Neural cell (in vitro differentiated cells): ENCODE measurements at regions not wholly inside any gene's neighbourhood (a gene's known extent, or its start where the extent isn't known, plus 50 kb on each side); places are given as distances from the start of the nearest gene placed in this dataset.

ENCODE experiments used
- H2AFZ ChIP-seq: fragments of 200-600, 300-800 bp; sonication (generic), shearing (Covaris generic); 2 replicates; pipeline ENCODE4 v1.6.0; 2014; ENCODE audit warnings: low read depth, mild to moderate bottlenecking, antibody characterized with exemption, low read length, moderate library complexity
- H3F3A ChIP-seq: fragments of 200-600 bp; shearing (Covaris generic); 2 replicates; pipeline ENCODE4 v1.6.1; 2016; ENCODE audit warnings: mild to moderate bottlenecking, moderate library complexity, mixed read lengths, antibody characterized with exemption, low read length; ENCODE audit not compliant: insufficient read depth, poor library complexity, severe bottlenecking
- H3K27ac ChIP-seq: fragments of 200-600, 300-800 bp; sonication (generic), shearing (Covaris generic); 2 replicates; pipeline ENCODE4 v1.5.1; 2014; ENCODE audit warnings: mild to moderate bottlenecking, low read length, moderate library complexity
- H3K27me3 ChIP-seq: fragments of 300-800, 200-600 bp; sonication (generic), shearing (Covaris generic); 2 replicates; pipeline ENCODE4 v1.6.0; 2014; ENCODE audit warnings: mild to moderate bottlenecking, low read depth, low read length, moderate library complexity; ENCODE audit not compliant: insufficient read depth
- H3K36me3 ChIP-seq: fragments of 300-800, 200-600 bp; sonication (generic), shearing (Covaris generic); 2 replicates; pipeline ENCODE4 v1.5.1; 2014; ENCODE audit warnings: mild to moderate bottlenecking, antibody characterized with exemption, low read length, moderate library complexity; ENCODE audit not compliant: insufficient read depth
- H3K4me2 ChIP-seq: fragments of 300-800, 200-600 bp; sonication (generic), shearing (Covaris generic); 2 replicates; pipeline ENCODE4 v1.6.0; 2014; ENCODE audit warnings: mild to moderate bottlenecking, low read length
- H3K4me3 ChIP-seq: fragments of 300-800, 200-600 bp; sonication (generic), shearing (Covaris generic); 2 replicates; pipeline ENCODE4 v1.5.1; 2014; ENCODE audit warnings: mild to moderate bottlenecking, low read length, moderate library complexity
- H3K79me2 ChIP-seq: fragments of 200-600 bp; shearing (Covaris generic); replicated peaks from 2 replicates; pipeline ENCODE4 v1.6.0; 2014; ENCODE audit warnings: mild to moderate bottlenecking, low read length, moderate library complexity; ENCODE audit not compliant: insufficient read depth
- H3K9ac ChIP-seq: fragments of 300-800, 200-600 bp; sonication (generic), shearing (Covaris generic); 2 replicates; pipeline ENCODE4 v1.6.1; 2016; ENCODE audit warnings: mild to moderate bottlenecking, low read length, mixed read lengths
- H3K9me2 ChIP-seq: fragments of 200-600 bp; shearing (Covaris generic); 2 replicates; pipeline ENCODE4 v1.6.1; 2016; ENCODE audit warnings: mild to moderate bottlenecking, low read length, mixed read lengths; ENCODE audit not compliant: insufficient read depth
- H3K9me3 ChIP-seq: fragments of 200-600, 300-800 bp; sonication (generic), shearing (Covaris generic); 2 replicates; pipeline ENCODE4 v1.6.1; 2016; ENCODE audit warnings: mild to moderate bottlenecking, mixed run types, low read length, moderate library complexity, mixed read lengths
- H4K20me1 ChIP-seq: fragments of 200-600 bp; shearing (Covaris generic); 2 replicates; pipeline ENCODE4 v1.6.1; 2016; ENCODE audit warnings: mild to moderate bottlenecking, mixed run types; ENCODE audit not compliant: insufficient read depth
- CTCF ChIP-seq: fragments of 450-650 bp; IDR thresholded peaks from 2 replicates; pipeline ENCODE4 v1.5.1; 2014; ENCODE audit warnings: antibody characterized with exemption, mild to moderate bottlenecking, moderate library complexity; ENCODE audit not compliant: poor library complexity, severe bottlenecking
- EP300 ChIP-seq: fragments of 450-650 bp; conservative IDR thresholded peaks from 2 replicates; pipeline ENCODE4 v1.6.1; 2014; ENCODE audit warnings: antibody characterized with exemption, mild to moderate bottlenecking, moderate library complexity; ENCODE audit not compliant: poor library complexity, severe bottlenecking
- EZH2 ChIP-seq: fragments of 200-600, 300-800 bp; shearing (Covaris generic), sonication (generic); IDR thresholded peaks from 2 replicates; pipeline ENCODE4 v1.6.1; 2014; ENCODE audit warnings: antibody characterized with exemption, low read length, borderline replicate concordance, mild to moderate bottlenecking; ENCODE audit not compliant: insufficient read depth, poor library complexity, severe bottlenecking
- MXI1 ChIP-seq: fragments of 450-650 bp; conservative IDR thresholded peaks from 2 replicates; pipeline ENCODE4 v1.6.1; 2014; ENCODE audit warnings: antibody characterized with exemption, mild to moderate bottlenecking; ENCODE audit not compliant: poor library complexity, severe bottlenecking
- POLR2AphosphoS5 ChIP-seq: IDR thresholded peaks from 2 replicates; pipeline ENCODE4 v1.6.1; 2012
- RAD21 ChIP-seq: fragments of 450-650 bp; conservative IDR thresholded peaks from 2 replicates; pipeline ENCODE4 v1.6.1; 2014; ENCODE audit warnings: antibody characterized with exemption, mild to moderate bottlenecking, moderate library complexity
- REST ChIP-seq: IDR thresholded peaks from 2 replicates; pipeline ENCODE4 v1.6.1; 2012; ENCODE audit warnings: borderline replicate concordance
- TAF1 ChIP-seq: IDR thresholded peaks from 2 replicates; pipeline ENCODE4 v1.6.1; 2012; ENCODE audit warnings: low read depth

GRCh38 chr18:39057423-39058064 lies 1491.9 kb upstream of the CELF4 start:
- Histone ChIP-seq H3K79me2 (no peaks in the 10 kb centered on the region), H4K20me1 (no peaks in the 10 kb centered on the region), H3K27ac (no peak overlapping the region), H3K9ac (no peak overlapping the region), H3K4me3 (no peak overlapping the region), H3K9me2 (no peaks in the 10 kb centered on the region), H2AFZ (no peak overlapping the region), H3K27me3 (no peaks in the 10 kb centered on the region), H3K9me3 (no peaks in the 10 kb centered on the region), H3F3A (no peaks in the 10 kb centered on the region), H3K4me2 (no peak overlapping the region), H3K36me3 (no peaks in the 10 kb centered on the region)
- TF ChIP-seq EP300 (no peak), POLR2AphosphoS5 (no peak), EZH2 (no peak), REST (no peak), RAD21 (no peak), TAF1 (no peak), MXI1 (no peak), CTCF (no peak)

GRCh38 chr18:39053571-39053970 lies 1488.0 kb upstream of the CELF4 start:
- Histone ChIP-seq H3K4me2 (peak overlapping the region; percentile 28), H3K9ac (peak overlapping the region; percentile 1), H3K4me3 (peak overlapping the region; percentile 26), H3F3A (no peaks in the 10 kb centered on the region), H4K20me1 (no peaks in the 10 kb centered on the region), H2AFZ (no peak overlapping the region), H3K9me3 (no peaks in the 10 kb centered on the region), H3K9me2 (no peaks in the 10 kb centered on the region), H3K27me3 (no peaks in the 10 kb centered on the region), H3K27ac (peak overlapping the region; percentile 58), H3K79me2 (no peaks in the 10 kb centered on the region), H3K36me3 (no peaks in the 10 kb centered on the region)
- TF ChIP-seq EP300 (peak; percentile 35), CTCF (no peak), REST (peak; percentile 74), EZH2 (no peak), TAF1 (no peak), RAD21 (peak; percentile 18)
